Fibroblast of upper back skin (primary cell): ENCODE measurements at regions not wholly inside any gene's neighbourhood (a gene's known extent, or its start where the extent isn't known, plus 50 kb on each side); places are given as distances from the start of the nearest gene placed in this dataset.
"Not testable (repeated sequence)": the region's sequence is repeated elsewhere in the genome, so short reads cannot be mapped to it uniquely, and the experiment has no call there.

Experiments
- DNase-seq: peaks from one replicate; pipeline ENCODE4 v3.0.0-alpha.2; 2013

DNA sequence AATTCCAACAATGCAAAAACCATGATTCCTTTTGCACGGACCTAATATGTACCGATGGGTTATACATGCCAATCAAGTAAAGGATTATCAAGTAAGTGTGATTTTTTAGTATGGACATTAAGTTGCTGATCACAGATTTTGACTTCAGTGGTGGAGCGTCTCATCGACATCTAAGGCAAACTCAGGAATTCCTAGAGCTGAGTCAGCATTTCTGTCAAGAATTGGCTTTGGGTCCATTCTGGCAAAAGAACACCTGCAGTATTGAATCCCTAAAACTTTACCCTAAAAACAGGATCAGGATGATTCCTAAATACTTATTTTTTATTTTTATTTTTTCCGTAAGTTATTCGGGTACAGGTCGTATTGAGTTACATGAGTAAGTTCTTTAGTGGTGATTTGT, 83.6 kb downstream of the HPGD start:
- no peak for DNase-seq

DNA sequence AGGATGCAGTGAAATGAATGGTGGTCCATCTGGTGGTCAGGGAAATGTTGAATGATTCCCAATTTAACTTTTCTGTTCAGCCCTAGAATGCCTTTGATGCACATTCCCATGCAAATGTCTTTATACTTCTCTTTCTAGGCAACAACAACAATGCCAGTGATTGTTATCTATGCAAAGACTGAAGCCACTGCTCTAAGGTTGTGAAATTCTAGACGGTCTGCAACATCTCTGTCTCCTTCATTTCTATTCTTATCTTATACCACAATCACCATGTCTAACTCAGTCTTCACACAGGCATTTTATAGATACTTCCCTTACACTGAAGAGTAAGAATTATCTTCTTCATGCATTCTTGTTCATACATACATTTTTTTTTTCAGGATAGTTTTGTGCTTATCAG, 84.5 kb downstream of the HPGD start:
- DNase-seq, result no peak

DNA sequence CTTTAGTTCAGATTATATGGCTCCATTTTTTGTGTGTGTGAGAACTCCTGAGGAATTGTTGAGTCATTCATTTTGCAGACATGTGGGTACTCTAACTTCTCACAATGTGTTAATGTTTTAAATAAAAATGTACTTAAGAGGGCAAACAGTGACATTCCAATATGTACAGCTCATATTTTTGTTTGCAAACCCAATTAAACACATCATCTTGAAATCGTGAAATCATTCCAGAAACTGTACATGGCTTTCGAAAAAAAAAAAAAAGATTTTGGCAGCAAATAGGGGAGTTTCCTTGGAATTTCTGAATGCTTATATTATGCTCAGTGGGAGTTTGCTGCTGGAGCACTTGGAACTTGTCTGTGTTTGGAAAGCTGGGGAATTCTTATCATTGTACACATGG, 85.0 kb downstream of the HPGD start:
- DNase-seq, result peak; percentile 33

DNA sequence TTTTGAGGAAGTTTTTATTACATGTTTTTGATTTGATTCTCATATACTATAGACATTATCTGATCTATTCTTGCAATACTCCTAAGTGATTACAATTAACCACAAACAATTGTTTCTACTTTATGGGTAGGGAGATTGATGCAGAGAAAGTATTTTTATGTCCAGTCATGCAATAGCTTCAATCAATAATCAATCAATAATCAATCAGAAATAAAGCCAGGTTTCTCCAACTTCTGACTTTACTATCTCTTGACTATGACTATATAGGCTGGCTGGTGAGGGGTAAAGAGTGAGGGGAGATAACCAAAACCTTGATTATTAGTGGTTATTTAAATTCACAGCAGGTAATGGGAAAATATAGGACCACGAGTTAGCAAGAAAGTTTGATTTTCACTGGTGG, 85.9 kb downstream of the HPGD start:
- no peak for DNase-seq

DNA sequence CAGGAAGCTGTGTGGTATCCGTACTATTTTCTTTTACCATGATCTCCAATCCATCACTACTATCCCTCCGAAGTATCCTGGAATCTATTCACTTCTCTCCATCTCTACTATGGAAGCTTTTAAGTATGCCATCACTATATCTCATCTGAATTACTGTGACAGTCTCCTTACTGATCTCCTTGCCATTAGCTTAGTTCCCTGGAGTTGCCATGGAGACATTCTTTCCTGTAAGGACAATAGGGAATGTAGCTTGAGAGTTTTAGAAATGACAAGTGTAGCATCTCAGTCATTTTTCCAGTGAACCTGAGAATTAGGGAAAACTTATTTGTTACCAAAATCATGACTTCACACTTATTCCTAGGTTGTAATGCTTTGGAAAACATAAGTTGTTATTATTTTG, 86.3 kb downstream of the HPGD start:
- DNase-seq, result no peak

DNA sequence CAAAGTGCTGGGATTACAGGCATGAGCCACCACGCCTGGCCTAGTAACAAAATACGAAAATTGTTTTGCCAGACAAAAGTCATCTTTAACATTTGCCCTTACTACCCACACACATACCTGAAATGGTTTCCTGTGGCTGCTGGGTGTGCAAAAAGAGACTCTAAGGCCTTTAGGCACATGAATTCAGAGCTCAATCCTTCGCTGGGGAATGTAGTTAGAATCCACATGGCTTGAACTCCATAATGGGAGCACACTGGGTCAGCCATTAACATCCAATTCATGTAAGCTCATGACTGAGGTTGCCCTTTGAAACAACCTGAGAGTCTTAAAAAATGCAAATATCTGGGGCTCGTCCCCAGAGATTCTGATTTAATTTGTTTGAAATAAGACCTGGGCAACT, 87.8 kb downstream of the HPGD start:
- no peak for DNase-seq

DNA sequence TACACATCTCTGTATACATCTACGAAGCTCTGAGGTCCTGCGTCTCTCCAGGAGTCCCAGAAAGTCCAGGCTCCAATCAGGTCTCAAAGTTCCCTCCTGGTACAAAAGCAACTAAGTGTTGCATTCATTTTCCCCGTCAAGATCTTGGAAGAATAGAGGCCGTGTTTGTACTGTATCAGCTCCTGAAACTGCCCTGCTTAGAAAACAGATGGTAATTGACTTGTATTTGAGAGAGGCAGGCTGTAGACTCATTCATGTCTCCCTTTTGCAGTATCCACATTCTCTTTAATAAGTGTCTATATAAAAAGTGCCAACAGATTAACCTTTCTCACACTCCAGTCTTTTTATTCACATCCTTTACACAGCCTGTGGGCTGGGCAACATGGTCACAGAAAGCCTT, 91.7 kb downstream of the HPGD start:
- no peak for DNase-seq

DNA sequence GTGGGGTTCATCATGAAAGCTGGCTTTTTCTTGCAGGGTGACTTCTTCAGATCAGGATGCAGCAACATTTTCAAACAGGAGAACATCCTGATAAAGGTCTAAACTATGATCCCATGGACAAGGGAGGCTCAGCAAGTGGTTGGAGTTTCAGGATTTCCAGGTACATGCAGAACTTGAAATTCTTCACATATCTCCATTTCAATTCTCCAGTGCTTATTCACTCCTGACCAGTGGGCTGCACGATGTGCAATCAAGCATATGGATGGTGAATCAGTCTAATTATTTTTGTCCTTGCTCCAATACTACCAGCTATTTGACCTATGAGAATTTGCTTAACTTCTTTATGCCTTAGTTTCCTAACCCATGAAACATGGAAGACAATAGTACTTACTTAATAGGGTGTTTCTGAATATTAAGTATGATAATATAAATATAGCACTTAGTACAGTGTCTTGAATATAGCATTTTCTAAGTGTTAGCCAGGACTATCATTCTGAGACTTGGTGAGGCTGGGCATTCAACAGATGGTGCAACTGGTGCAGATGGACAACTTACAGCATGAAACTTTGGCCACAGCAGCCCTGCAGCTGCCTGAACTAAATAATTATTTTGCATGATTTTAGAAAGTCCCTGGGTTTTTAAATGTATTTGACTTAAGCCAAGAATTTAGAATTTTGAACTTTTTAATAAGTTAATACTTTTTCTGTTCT, 92.4 kb downstream of the HPGD start:
- DNase-seq, result no peak

DNA sequence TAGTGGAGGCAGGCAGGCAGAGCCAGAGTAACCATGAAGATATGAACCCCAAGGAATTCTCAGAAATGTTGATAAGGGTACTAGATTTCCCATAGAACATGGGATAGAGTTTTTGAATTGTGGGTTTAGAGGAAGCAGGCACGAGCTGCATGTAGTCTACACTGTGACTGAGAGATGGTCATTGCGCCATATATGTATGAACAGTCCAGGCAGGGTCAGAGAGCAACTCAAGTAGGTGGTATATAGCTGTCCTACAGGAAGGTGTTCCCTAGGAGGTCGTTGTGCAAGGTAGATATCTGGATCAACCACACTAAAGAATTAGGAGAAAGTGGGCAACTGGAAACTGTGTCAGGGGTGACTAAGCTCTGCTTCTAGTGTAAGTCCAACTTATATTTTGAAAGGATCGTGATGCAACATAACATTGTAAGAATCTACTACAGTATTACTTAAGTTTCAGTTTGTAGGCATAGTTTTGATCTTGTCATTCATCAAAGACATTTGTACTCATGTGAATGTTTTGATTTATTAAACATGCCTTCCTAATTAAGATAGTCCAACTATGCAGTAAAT, 94.6 kb downstream of the HPGD start:
- no peak for DNase-seq

DNA sequence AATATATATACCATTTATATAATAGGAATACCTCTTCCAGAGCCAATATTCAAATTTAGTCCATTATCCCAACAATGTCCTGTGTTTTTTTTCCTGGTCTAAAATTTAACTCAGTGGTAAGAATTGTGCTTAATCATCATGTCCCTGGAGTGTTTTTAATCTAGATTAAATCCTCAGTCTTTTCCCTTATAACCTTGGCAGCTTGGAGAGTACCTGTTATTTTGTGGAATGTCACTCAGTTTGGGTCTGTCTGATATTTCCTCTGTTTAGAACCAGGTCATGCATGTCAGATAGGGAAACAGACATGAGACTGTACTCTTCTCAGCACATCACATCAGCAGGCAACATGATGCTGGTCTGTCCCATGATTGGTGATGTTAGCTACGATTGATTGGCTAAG, 96.6 kb downstream of the HPGD start:
- no peak for DNase-seq

DNA sequence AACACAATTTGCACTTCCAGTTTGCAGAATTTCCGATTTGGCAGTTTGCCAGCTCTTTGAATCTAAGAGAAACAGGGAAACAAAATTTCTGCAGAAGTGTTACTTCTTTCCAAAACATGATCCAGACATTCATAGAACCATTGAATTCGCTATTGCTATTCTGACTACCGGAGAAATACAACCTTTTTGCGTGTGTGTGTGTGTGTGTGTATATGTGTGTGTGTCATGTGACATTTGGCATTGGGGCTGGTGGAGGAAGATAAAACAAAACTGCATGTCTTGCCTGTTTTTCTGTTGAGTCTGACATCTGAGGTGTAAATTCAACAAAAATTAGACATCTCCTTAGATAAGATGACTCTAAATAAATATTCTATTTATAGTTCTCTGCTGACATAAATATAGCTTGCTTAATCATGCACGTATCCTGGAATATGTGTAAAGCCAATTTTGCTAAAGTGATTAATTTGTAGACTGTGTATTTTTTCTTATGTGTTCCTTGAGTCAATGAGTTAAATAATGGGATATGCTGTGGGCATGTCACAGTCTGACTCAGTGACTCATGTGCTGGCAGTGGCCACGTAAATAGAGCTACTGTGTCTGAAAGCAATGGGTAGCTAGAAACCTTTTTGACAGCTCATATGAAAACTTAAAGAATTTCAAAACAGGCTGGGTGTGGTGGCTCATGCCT, 98.9 kb downstream of the HPGD start:
- DNase-seq, result peak; percentile 43

DNA sequence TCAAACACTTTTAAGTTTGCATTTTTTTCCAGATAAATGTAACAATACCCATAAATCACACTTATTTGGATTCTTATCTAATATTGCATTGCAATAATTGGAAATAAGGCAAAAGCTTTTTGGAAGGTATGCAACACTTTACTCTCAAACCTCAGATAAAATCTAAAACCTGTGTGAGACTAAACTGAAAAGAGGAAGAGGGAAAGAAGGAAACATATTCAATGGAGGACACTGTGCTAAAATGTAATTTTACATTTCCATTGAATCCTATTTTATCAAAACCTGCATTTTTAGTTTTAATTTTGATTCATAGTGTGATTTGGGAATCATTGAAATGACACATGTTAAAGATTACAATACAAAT, 99.4 kb downstream of the HPGD start:
- no peak for DNase-seq

DNA sequence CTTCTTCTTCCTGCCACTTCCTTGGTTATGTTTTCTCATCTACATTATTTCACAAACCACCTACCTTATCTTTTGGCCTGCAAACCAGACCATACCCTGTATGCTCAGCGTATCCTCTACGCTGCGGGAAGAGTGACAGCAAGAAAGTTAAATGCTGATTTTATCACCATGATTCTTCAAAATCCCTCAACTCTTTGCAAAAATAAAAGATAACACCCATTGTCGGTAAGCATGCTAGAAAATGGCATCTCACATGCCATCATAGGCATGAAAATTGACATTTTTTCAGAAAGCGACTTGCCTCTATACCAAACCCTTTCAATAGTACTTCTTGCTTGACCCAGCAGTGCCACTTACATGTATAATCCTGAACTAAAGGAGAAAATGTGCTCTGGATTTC, 102.0 kb downstream of the HPGD start:
- DNase-seq, result no peak

DNA sequence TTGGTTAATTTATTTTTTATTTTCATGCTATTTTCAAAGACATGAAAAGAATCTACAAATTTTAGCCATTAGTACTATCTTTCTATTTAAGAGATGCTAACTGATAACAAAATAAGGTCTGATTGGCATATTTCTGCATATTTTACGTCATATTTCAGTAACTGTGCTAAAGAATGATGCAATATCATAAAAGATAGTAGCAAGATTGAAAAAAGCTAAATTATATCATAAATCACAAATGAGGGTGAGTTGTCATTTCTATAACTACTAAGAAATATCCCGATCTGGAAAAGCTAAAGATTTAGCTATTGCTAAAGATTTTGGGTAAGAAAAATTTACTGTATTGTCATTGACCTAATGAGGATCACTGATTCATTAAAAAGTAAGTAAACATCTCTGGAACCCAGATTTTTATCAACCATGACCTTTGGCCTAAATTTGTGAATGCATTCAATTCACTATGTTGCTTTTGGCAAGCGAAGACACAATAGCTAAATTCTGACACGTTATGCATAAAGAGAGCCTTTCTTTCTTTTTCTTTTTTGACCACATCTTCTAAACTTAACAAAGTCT, 103.6 kb downstream of the HPGD start:
- no peak for DNase-seq

DNA sequence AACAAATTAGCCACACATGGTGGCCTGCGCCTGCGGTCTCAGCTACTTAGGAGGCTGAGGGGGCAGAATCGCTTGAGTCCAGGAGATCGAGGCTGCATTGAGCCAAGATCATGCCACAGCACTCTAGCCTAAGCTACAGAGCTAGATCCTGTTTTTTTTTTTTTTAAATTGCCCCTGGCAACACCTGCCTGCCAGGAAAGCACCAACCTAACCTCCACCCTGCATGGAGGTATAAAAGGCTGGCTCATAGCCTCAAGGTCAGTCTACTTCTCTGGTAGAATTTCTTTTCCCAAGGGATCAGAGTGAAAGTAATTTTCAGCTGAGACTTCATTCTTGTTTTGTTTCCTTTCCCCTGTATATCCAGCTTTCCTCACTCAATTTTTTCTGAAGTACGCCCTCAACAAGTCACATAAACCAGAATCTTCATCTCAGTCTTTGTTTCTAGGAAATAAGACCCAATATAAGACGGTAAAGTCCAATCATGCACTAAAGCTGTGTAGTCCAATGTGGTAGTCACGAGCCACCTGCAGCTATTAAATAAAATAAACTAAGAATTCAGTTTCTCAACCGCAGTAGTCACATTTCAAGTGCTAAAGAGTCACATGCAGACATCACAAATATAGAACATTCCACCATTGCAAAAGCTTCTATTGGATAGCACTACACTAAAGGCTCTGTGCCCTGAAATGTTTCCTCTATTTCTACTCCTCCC, 113.3 kb downstream of the HPGD start:
- DNase-seq, result no peak

DNA sequence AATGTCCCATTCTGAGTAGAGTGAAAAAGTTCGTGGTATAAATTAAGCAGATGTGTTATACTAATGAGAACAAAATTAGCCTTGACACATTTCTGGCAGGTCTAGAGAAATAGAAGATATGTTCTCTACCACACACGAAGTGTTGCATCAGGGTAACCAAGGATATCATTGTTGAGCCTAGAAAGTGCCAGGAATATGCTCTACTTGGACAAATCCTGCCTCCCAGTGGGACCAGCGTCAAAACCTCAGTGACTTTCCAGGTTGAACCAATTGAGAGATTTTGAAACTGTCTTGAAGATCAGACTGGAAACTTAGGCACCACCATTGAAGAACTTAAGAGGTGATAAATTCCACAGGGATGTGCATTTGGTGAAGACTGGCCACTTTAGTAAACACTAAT, 115.9 kb downstream of the HPGD start:
- DNase-seq, result peak; percentile 17

DNA sequence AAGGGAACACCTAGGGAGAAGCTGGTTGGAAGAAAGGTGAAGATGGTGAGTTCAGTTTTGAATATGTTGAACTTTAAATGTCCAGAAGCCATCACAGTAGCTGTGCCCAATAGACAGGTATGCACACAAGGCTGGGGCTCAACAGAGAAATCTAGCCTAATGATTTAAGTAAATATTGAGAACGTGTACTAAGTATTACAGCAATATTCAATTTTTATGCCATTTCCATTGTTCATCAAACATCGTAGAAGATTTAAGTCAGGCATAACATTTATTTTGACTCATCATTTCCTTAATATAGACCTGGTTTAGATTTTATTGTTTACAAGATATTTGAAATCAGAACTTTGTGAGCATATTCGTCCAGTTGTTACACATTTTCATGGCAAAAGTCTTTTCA, 116.4 kb downstream of the HPGD start:
- DNase-seq, result no peak

DNA sequence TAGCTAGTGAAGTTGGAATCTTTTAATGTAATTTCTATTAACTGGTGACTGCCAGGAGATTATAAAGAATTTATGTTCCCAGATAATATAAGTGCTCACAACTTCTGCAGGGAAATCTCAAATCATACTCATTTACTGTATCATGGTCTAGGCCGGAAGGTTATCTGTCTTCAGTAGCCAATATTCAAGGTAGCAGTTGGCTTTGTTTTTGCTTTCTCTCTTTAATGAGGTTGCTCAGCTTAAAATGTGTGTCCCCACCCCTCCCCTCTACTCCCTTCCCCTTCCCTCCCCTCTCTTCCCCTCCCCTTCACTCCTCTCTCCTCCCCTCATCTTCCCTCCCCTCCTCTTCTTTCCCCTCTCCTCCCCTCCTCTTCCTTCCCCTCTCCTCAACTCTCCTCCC, 117.6 kb downstream of the HPGD start:
- no peak for DNase-seq

DNA sequence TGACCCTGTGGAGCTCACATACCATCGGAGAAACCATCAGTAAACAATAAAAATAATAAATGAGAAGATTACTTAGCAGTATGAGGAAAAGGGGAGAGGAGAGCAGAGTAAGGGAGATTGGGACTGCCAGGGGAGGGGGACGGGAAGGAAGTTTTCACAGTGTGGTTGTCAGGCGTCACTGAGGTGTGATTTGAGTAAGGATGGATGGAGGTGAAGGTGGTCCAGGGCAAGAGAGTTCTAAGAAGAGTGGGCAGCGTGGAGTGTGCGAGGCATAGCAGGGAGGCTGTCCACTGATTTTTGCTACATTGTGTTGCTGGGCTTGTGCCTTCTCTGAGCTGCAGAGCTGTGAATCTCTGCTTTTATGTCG, 119.1 kb downstream of the HPGD start:
- DNase-seq, result no peak

DNA sequence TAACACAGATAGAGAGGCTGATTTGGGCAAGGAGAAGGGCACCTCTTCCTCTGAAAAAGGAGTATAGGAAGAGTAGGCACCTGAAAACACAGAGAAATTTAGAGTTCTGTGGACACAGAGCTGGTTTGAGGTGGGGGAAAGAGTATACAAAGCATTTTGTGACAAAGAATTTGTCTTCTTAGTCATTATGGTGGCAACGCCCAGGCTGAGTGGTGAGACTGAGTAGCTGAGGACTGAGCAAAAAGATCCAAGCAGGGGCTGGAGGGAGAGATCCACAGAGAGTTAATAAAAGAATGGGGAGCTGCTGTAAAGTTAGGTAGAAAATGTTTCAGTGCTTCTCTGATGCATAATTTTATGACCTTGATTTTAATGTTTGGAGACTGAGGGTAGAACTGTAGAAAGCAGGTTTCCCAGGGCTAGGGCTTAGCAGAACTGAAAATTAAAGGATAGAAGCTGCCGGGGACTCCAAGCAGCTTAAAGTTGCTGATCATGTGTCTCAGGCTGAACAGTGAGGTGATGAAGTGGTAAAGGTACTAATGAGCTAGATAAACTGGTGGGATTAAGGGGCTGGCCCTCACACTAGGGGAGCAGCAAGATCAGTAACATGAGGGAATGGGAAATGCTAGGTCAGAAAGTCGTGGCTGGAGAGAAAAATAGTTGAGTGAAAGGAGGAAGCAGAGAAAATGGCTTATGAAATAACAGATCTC, 118.9 kb downstream of the CEP44 start:
- no peak for DNase-seq

DNA sequence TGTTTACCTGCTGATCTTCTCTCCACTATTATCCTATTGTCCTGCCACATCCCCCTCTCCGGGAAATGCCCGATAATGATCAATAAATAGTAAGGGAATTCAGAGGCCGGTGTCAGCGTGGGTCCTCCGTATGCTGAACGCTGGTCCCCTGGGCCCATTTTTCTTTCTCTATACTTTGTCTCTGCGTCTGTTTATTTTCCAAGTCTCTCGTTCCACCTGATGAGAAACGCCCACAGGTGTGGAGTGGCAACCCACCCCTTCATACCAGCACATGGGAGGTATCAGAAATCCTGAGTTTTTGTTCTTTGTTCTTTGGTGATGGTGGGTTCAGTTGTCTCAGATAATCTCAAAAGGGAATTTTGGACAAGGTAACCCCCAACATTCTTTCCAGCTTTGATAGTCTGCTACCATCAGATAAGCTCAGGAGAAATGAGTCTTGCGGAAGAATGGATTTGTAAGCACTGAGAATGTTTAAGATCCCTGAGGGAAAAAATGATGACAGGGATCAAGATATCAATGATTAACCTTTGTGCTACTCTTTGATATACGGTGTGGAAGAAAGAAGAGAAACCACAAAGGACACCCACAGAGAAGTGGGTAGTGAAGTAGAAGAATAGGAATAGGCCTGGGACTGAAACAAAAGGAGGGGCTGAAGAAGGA, 117.9 kb downstream of the CEP44 start:
- peak; percentile 17 for DNase-seq

DNA sequence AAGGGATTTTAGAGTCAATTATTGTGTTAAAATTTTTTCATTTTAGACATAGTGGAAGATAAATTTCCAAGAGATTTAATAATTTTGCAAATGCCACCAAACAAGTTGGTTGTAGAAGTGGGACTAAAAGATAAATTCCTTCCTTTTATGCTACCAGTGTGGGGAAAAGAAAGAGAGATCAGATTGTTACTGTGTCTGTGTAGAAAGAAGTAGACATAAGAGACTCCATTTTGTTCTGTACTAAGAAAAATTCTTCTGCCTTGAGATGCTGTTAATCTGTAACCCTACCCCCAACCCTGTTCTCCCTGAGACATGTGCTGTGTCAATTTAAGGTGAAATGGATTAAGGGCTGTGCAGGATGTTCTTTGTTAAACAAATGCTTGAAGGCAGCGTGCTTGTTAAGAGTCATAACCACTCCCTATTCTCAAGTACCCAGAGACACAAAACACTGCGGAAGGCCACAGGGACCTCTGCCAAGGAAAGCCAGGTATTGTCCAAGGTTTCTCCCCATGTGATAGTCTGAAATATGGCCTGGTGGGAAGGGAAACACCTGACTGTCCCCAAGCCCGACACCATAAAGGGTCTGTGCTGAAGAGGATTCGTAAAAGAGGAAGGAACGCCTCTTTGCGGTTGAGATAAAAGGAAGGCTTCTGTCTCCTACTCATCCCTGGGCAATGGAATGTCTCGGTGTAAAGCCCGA, 117.0 kb downstream of the CEP44 start:
- not testable (repeated sequence) for DNase-seq
